HG03175 (cell line): ENCODE measurements at regions not wholly inside any gene's neighbourhood (a gene's known extent, or its start where the extent isn't known, plus 50 kb on each side); places are given as distances from the start of the nearest gene placed in this dataset.
"Not testable (repeated sequence)": the region's sequence is repeated elsewhere in the genome, so short reads cannot be mapped to it uniquely, and the experiment has no call there.

Experiments used
- ATAC-seq: cut with Tn5 transposase; IDR thresholded peaks from one replicate; pipeline ENCODE4 v1.9.1; 2021; ENCODE audit warnings: mild to moderate bottlenecking, moderate library complexity; ENCODE audit not compliant: unreplicated experiment

GRCh38 chr12:87439990-87440827 lies 589.0 kb downstream of the C12orf50 start:
- ATAC-seq = no peak

- no peak for ATAC-seq
These were observed 598.8 kb downstream of the C12orf50 start for GRCh38 chr12:87430444-87430843.

DNA sequence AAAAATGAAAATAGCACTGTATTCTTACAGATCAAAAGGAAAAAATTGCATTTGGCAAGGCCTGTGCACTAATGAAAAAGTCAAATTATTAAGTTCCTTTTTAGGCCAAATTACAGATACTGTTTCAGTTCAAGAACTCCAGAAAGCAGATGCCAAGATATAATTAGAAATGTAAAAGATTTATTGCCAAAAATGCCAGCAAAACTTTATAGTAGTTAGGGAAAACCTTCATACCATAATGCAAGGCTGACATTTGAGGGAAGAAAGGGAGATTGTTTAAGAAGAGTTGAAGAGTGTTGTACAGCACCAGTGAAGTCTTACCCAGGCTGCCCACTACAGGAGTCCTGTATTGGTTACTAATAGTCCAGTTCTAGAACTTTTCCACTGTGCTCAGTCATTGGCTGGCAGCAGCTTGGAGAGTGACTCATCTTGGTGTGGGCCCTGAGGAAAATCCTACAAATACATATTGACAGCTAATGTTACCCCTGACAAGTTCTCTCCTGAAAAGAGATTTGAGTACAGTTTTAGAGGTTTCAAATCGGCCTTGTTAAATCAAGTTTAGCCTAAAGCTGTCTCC lies 600.4 kb downstream of the C12orf50 start:
- ATAC-seq = no peak

- ATAC-seq = no peak
These were observed 601.4 kb downstream of the C12orf50 start for GRCh38 chr12:87427770-87428169.

GRCh38 chr12:87425942-87426554 lies 603.2 kb downstream of the C12orf50 start:
- no peak for ATAC-seq

GRCh38 chr12:87421233-87421632 lies 608.0 kb downstream of the C12orf50 start:
- not testable (repeated sequence) for ATAC-seq

DNA sequence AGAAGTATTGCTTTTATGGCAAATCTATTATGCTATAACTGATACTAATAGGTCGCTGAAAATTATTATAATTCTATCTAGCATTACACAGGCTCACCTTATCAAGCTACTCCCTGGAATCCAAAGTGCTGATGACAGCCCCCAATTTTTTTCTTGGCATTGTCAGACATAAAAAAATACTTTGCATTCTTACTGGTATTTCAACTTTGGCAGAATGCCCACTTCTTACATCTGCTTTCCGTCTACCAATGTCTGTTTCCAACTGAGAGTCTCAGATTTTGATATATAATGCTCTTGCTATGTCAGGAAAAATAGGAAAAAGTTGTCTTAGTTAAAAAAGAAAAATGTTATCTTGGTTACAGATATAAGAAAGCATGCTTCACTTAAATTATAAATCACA lies 615.4 kb downstream of the C12orf50 start:
- ATAC-seq = no peak

GRCh38 chr12:87406926-87407325 lies 622.3 kb downstream of the C12orf50 start:
- no peak for ATAC-seq

DNA sequence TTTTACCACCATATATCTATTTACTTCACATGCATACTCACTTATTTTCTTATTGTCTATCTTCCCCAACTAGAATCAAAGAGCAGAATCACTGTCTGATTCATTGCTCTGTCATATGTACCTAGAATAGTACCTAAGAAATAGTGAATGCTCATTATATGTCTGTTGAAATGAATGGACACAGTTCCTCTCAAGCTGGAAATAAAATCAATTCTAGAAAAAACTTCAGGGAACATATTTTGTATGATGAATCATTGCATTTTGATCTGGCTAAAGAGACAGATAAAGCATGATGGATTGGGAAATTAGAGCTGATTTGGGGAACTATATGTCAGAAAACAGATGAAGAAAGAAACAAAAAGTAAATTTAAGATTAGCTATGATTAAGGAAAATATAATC lies 623.3 kb downstream of the C12orf50 start:
- no peak for ATAC-seq

GRCh38 chr12:87394168-87394567 lies 635.0 kb downstream of the C12orf50 start:
- ATAC-seq = not testable (repeated sequence)

- no peak for ATAC-seq
These were observed 640.8 kb downstream of the C12orf50 start for GRCh38 chr12:87388376-87388775.

- peak; percentile 55 for ATAC-seq
These were observed 643.9 kb downstream of the C12orf50 start for GRCh38 chr12:87385322-87385721.

DNA sequence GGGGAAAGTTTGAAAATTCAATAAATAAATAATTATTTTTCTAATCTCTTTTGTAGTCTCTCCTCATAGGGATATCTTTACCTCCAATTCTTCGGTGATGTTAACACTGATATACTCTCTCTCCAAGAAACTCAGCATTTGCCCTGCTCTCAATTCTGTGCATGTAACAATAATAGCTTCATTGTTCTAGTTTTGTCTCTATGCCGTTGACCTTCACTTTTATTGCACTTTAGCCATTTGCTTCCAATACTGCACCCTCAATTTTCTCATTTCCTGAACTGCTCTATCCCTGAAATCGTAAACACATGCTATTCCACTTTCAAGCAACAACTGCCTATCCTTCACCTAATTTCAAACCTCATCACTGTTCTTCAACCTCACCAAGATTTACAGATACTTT lies 645.0 kb downstream of the C12orf50 start:
- no peak for ATAC-seq

GRCh38 chr12:87383680-87384079 lies 645.5 kb downstream of the C12orf50 start:
- no peak for ATAC-seq

GRCh38 chr12:87382959-87383566 lies 646.1 kb downstream of the C12orf50 start:
- ATAC-seq = no peak

DNA sequence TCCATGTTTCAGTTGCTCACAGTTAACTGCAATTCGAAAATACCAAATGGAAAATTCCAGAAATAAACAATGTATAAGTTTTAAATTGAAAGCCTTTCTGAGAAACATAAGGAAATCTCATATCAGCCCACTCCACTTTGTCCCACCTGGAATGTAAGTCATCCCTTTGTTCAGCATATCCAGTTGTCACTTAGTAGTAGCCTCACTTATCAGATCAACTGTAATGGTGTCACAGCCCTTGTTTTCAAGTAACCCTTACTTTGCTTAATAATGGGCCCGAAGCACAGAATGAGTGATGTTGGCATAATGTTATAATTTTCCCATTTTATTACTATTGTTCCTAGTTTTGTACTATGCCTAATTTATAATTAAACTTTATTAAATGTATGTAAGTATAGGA lies 646.8 kb downstream of the C12orf50 start:
- ATAC-seq = no peak

DNA sequence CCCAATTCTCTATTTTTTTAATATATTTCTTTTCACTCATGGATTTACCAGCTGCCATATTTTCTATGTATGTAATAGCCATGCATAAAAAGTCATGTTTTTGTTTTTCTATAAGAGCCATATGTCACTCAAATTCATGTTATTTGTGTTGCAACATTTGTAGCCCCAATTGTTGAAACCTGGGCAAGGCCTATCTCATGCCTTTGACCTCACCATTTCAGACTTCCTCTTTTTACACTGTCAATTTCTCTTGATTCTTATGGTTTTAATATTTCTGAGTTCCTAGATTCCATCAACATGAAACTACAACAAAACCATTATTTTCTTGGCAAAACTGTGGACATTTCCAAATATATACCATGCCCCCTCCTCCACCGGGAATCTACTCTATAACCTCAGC lies 647.5 kb downstream of the C12orf50 start:
- no peak for ATAC-seq

DNA sequence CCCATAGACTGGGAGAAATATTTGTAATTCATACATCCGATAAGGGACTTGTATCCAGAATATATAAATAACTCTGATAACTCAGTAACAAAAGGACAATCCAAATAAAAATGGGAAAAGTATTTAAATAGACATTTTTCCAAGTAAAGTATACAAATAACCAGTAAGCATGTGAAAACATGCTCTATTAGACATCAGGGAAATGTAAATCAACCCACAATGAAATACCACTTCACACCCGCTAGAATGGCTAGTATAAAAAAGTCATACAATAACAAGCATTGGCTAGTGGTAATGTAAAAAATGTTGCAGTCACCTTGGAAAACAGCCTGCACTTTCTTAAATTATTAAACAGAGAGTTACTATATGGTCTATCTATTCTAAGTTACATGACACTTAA lies 650.7 kb downstream of the C12orf50 start:
- ATAC-seq = no peak

DNA sequence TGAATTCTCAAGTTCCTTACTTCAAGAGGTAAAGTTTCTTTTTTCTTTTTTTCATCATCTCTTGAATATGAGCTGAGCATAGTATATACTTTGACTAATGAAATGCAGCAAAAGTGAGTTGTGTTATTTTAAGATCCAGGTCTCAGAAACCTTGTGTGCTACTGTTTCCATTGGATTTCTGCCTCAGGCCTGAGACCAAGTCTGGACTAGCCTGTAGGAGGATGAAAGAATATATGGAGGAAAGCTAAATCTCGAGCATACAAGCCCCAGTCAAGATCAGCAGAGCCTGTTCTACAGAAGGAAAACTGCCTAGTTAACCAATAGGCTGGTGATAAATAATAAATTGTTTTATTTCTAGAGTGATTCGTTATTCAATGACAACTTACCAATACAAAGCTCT lies 652.5 kb downstream of the C12orf50 start:
- ATAC-seq = no peak

DNA sequence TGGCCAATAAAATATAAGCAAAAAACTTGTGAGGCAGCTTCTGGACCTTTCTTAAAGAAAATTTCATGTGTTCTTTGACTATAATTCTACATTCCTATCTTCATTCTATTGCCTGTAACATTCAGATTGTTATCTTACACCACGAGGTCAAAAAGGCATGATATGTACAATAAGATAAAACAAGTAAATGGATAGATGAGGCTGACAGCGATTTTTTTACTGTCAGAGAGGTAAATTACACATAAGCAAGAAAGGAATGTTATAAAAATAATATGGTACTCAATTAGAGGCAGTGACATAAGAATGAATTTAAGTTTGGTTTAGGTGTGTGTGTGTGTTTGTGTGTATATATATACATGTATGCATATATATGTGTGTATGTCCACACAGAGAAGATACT lies 660.0 kb downstream of the C12orf50 start:
- ATAC-seq = no peak

GRCh38 chr12:87368259-87368658 lies 660.9 kb downstream of the C12orf50 start:
- no peak for ATAC-seq

GRCh38 chr12:87365423-87365822 lies 663.8 kb downstream of the C12orf50 start:
- ATAC-seq = no peak
